Renal pelvis (tissue), 1 donor: ENCODE measurements at regions not wholly inside any gene's neighbourhood (a gene's known extent, or its start where the extent isn't known, plus 50 kb on each side); places are given as distances from the start of the nearest gene placed in this dataset.

Experiments used
- DNase-seq: peaks from one replicate; pipeline ENCODE4 v3.0.0-alpha.2; 2013

GRCh38 chr14:101105045-101105444, 201.5 kb upstream of the RTL1 start:
- no peak for DNase-seq

GRCh38 chr14:101108579-101109346, 205.2 kb upstream of the RTL1 start:
- no peak for DNase-seq

GRCh38 chr14:101109347-101109638, 205.8 kb upstream of the RTL1 start:
- DNase-seq: no peak

GRCh38 chr14:101109981-101110728, 206.6 kb upstream of the RTL1 start:
- no peak for DNase-seq

GRCh38 chr14:101110729-101111619, 207.5 kb upstream of the RTL1 start:
- no peak for DNase-seq

- DNase-seq: no peak
These were observed 208.2 kb upstream of the RTL1 start for GRCh38 chr14:101111620-101112290.

- DNase-seq: no peak
These were observed 209.0 kb upstream of the RTL1 start for GRCh38 chr14:101112351-101113107.

- DNase-seq: no peak
These were observed 209.6 kb upstream of the RTL1 start for GRCh38 chr14:101113108-101113612.

- DNase-seq: no peak
These were observed 210.6 kb upstream of the RTL1 start for GRCh38 chr14:101113835-101114725.

GRCh38 chr14:101114726-101115515, 211.4 kb upstream of the RTL1 start:
- no peak for DNase-seq

GRCh38 chr14:101115652-101116051, 212.1 kb upstream of the RTL1 start:
- DNase-seq: no peak

- DNase-seq: no peak
These were observed 212.5 kb upstream of the RTL1 start for GRCh38 chr14:101116065-101116464.

GRCh38 chr14:101116486-101117130, 213.1 kb upstream of the RTL1 start:
- DNase-seq: no peak

- DNase-seq: no peak
These were observed 214.0 kb upstream of the RTL1 start for GRCh38 chr14:101117543-101117942.

- DNase-seq: no peak
These were observed 214.7 kb upstream of the RTL1 start for GRCh38 chr14:101118233-101118632.

- no peak for DNase-seq
These were observed 215.4 kb upstream of the RTL1 start for GRCh38 chr14:101118746-101119591.

- DNase-seq: no peak
These were observed 216.5 kb upstream of the RTL1 start for GRCh38 chr14:101119830-101120571.
